ENCODE measurements at regions not wholly inside any gene's neighbourhood (a gene's known extent, or its start where the extent isn't known, plus 50 kb on each side); places are given as distances from the start of the nearest gene placed in this dataset.

DNA sequence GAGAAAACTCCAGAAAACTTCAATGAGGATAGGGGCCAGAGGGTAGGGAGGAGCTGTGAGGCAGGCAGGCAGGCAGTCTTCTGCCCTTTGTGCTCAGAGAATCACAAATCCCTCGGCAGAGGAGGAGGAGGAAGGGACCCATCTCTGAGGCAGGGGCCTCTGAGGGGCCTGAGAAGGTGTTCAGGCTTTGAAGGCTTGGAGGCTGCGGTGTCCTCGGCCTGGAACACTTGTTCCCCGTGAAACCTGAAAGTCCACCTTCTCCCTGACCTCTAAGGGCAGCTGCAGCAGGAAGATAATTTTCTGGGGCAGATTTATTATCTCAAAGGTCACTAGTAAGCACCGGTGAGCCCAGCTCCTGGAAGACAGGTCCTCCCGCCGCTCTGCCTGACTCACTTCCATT, 200.3 kb upstream of the BCOR start:
- no peak for TF ChIP-seq POLR2AphosphoS5 (IDR thresholded peaks at IDR 0.05)
- no peak for TF ChIP-seq CTCF (IDR thresholded peaks at IDR 0.05)
